Left cardiac atrium (tissue), 4 donors: ENCODE measurements at regions not wholly inside any gene's neighbourhood (a gene's known extent, or its start where the extent isn't known, plus 50 kb on each side); places are given as distances from the start of the nearest gene placed in this dataset.
"Not testable (repeated sequence)": the region's sequence is repeated elsewhere in the genome, so short reads cannot be mapped to it uniquely, and the experiment has no call there.

Experiments
- ATAC-seq, 2 donors: fragments of 200-7000 bp; cut with Tn5 transposase; one replicate each; pipeline ENCODE4 v1.9.1; 2020; ENCODE audit warnings: mild to moderate bottlenecking in 2 of 2, moderate library complexity in 2 of 2
- DNase-seq: peaks from one replicate; pipeline ENCODE4 v3.0.0-alpha.2; 2020
- intact Hi-C, 2 donors: fragments of 100-400 bp; cut with DNase I; formaldehyde crosslinking; loops; one replicate each; pipeline versions ENCODE4 v1.14.1 to v1.15.1; 2022 to 2023
- donor health status: DM: no; HTN: yes; CAD: no.
- donor health status: DM: no; HTN: yes; CAD: no; lungs with severe emphysema.
- donor health status: DM: yes; HTN: yes; CAD: no.
- donor health status: Dilated cardiomyopathy.

DNA sequence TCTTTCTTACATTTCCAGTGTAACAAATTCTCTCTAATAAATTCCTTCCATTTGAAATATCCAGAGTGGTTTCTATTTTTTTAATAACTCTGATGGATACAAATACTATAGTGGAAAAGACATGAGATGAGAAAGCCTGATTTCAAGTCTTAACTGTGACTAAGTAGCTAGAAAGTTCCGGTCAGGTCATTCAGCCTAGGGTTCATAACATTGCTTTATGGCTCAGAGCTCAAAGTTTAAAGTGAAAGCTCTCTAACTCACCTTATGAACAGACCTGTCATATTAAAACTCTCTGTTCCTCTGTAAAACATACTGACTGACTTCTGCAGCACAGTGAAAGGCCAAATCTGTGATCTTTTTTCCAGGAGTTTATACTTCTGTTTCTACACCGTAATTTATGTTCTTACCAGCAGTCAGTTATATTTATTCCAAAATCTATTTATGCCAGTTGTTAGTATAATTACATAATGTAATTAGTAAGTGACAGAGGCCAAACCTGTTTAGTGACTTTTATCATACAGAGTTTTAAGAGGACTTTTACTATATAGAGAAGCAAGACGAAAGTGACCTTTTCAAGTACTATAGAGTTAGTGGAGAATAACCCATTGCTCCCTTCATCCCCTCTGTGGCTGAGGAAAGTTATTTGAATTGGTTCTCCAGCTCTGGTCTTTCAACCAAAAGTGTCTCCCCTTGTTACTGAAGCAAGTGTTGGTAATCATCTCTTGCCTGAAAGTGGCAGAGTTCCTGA, 118.8 kb upstream of the PDE1A start:
- intact Hi-C loops = no loop called here
- ATAC-seq (no peak), DNase-seq (no peak)

DNA sequence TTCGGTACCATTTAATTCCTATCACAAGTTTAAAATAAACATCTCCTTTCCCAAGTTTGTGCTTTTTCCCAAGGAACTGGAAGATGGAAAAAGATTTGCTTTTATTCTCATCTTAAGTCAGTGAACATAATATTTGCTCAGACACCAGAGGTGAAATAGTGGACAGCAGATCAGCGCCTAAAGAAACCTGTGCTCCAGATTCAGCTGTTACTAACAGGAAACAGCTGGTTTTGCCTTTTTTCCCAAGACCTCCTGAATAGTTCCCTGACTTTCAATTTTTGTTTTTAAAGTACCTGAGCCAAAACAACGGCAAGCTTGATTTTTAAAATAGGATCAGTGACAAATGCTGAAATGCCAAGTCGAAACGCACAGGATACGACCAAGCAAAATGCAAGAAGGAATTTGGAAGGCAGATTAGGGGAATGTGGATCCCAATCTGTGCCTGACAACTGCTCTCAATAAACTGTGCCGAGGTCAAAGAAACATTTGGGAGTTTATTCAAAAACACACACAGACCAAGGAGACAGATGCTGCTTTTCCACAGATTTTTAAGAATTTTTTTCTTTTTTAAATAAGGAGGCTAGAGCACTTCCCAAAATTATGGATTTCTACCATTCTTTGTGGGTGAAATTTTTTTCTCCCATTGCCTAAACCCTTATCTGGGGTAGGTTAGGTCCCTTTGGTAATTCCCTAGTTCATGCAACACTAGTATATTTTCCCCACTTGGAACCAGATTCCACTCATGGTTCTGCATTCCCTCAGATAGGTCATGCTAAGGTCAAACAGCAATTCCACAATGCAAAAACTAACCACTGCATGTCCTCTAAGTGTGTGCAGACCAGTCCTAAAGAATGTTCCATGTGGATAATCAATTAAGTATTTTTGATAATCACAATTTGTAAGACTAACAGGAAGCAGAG, 121.5 kb upstream of the PDE1A start:
- DNase-seq (no peak), ATAC-seq (peak; percentile 31 to 86)
- intact Hi-C loops = no loop called here

DNA sequence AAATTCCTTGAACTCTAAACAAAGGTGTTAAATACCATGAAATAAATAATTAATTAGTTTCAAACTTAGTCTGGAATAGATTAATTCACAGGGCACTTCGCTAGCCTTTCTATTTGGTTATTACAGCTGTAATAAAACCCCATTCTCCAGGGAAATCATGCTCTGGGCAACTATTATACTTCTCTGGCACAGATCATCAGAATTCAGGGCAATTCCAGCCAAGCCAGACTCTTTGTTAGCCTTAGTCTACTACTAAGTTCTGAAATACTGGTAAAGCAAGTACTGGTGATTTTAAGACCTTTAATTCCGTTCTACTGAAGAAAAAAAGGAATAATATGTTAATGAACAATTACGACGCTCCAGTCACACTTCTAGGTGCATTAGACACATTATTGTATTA, 123.4 kb upstream of the PDE1A start:
- ATAC-seq = peak in 1 of 2 donors; percentile 41
- intact Hi-C loops = no loop called here
- DNase-seq = no peak

DNA sequence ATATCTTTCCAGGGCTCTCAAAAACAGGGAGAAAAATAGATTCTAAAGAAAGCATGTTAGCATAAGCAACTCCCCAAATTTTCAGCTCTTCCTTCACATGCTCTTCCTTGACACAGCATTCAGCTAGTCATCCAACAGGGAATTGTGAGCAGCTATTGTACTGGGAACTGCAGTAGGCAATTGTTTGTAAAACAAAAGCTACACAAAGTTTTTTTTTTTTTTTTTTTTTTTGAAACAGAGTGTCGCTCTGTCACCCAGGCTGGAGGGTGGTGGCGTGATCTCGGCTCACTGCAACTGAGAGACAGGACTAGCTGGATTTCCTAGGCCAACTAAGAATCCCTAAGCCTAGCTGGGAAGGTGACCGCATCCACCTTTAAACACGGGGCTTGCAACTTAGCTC, 125.4 kb upstream of the PDE1A start:
- ATAC-seq, DNase-seq, intact Hi-C loops: not testable (repeated sequence)

DNA sequence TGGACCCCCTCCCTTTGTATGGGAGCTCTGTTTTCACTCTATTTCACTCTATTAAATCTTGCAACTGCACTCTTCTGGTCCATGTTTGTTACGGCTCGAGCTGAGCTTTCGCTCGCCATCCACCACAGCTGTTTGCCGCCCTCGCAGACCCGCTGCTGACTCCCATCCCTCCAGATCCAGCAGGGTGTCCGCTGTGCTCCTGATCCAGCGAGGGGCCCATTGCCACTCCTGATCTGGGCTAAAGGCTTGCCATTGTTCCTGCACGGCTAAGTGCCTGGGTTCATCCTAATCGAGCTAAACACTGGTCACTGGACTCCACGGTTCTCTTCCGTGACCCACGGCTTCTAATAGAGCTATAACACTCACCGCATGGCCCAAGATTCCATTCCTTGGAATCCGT, 125.9 kb upstream of the PDE1A start:
- ATAC-seq, DNase-seq, intact Hi-C loops: not testable (repeated sequence)

DNA sequence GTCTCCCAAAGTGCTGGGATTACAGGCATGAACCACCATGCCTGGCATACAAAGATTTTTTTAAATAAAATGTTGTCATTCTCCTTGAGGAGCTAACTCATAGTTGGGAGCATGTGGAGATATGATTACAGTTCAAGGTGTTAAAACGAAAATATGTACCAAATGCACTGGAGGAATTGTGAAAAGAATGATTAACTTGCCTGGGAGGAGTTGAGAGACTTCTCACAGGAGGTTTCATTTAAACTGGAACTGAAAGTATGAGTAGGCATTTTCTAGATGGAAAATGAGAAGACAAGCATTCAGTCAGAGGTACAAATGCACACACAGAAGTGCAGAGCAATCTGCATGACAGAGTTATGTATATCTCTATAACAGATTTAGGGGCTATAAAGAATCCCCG, 126.6 kb upstream of the PDE1A start:
- intact Hi-C loops = no loop called here
- ATAC-seq = peak in 1 of 2 donors; percentile 35
- no peak for DNase-seq

DNA sequence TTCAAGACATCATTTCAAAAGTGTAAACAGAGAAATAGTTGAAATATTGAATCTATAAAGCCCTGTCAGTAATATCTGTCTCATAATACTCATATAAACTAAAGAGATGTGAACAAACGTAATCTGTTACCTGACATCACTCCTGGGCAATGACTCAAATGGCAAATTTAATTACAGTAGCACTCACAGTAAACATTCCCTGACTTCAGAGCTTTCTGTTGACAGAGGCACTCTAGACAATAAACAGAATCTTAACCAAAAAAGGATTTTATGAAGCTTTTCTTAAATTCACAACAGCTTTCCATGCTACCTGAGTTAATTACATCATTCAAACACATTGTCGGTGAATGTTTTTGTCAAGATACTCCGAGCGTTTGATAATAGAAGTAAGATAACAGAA, 128.1 kb upstream of the PDE1A start:
- no peak for ATAC-seq
- DNase-seq = no peak
- intact Hi-C loops = no loop called here

DNA sequence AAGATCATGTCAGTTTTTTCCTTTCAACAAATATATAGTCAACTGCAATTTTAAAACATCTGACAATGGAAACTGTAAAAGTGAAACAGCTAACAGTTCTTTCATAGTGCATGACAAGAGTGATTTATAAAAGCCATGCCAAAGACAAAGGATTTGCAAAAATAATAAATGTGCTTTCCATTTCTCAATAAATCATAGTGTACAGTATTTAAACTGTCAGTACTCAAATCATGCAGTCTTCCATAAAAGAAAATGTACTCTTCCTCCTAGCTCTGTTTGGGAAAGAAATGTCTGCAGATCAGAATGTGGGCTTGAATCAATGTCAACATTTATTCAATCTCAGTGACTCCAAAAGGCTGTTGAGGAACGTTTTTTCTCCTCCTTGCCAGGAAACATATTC, 131.7 kb upstream of the PDE1A start:
- no peak for DNase-seq
- no peak for ATAC-seq
- intact Hi-C loops = no loop called here

DNA sequence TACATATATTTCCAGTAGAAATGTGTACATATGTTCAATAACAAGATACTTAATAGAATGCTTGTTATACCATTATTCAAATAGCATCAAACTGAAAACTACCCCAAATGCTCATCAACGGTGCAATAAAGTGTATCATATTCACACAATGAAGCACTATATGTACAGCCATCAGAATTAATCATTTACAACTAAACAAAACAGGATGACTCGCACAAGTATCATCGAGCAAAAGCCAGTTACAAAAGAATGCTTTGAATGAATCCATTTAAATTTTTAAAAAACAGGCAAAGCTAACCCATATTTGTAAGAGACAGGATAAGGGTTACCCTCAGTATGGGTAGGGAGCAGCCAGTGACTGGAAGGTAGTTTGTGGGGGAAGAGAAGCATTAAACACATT, 132.8 kb upstream of the PDE1A start:
- ATAC-seq (no peak), DNase-seq (no peak)
- intact Hi-C loops = no loop called here

DNA sequence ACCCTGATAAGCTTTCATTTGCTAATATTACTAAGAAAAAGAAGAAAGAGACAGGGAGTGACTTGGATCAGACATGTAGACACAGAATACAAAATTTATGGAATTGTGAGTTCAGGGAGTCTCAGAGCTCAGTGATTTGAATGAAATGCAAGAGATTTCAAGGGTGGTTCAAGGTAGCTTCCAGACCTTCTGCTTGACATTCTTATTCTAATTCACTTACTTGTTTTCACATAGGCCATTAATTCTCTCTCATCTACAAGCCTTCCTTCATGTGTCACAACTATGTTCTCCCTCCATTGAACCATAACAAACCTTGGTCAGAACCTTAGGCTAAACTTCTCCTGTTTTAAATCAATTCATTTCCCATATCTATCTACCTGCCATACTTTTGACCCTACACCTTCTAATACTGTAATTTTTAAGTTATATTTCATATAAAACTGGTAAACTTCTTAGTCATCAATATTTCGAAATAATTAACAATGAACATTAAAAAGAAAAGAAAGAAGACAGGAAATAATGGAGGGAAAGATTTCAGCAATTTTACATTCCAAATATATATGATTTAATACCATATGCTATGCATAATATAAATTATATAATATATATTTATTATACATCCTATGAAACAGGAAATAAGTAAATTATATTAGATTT, 139.2 kb upstream of the PDE1A start:
- intact Hi-C loops = no loop called here
- no peak for ATAC-seq
- DNase-seq = no peak

DNA sequence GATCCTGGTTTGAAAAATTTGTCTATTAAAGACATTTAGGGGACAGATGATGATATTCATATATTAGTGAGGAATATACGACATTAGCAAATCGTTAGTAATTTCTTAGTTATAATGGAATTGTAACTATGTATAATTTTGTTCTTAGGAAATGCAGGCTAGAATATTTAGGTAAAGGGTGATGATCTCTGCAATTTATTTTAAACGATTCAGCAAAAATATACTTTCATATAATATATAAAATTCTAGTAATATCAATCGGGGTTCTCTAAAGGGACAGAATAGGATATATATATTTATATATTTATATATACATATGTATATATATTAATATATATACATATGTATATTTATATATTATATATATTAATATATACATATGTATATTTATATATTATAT, 142.5 kb upstream of the DNAJC10 start:
- ATAC-seq (no peak), DNase-seq (no peak)
- intact Hi-C loops = no loop called here

DNA sequence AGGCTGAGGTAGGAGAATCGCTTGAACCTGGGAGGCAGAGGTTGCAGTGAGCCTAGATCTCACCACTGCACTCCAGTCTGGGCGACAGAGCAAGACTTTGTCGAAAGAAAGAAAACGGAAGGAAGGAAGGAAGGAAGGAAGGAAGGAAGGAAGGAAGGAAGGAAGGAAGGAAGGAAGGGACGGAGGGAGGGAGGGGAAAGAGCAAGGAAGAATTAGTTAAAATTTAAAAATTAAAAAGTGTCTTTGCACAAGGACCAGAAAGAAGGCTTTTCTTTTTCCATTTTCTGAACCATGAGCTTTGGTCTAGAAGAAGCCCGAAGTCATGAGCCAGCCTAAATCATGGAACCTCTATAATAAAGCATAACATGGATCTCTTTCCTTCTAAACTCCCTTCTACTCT, 138.2 kb upstream of the DNAJC10 start:
- intact Hi-C loops = no loop called here
- ATAC-seq = no peak
- DNase-seq = no peak

DNA sequence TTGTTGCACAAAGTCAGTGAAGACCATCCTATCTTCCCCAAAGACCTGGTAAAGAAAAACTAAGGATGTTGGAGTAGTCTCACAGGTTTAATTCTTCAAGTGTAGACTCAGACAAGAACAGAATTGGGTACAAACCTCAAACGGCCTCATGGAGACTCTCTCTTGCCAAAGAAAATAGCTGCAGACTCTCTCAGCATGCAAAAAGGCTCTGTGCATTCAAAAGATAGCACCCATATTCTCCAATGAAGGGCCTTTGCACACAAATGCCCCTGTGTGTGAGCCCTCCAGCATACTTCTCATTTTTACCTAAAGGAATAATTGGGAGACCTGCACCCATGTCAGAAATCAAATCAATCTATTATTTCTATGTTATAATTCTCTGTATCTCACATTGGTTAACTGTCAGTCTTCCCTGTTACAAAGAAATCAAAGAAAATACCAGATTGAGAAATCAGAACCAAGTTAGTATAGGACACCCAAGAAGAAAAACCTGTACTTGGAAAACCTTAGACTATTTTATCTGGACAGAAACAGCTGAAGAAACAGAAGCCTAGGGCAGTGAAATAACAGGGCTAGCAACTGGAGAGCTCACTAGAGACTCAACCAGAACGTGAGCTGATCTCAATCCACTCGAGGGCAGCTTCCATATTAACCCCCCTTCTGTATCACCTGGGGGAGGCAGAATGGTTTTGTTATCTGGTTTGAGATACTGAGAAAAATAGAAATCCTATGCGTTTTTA, 134.7 kb upstream of the DNAJC10 start:
- ATAC-seq (no peak), DNase-seq (no peak)
- intact Hi-C loops = no loop called here

DNA sequence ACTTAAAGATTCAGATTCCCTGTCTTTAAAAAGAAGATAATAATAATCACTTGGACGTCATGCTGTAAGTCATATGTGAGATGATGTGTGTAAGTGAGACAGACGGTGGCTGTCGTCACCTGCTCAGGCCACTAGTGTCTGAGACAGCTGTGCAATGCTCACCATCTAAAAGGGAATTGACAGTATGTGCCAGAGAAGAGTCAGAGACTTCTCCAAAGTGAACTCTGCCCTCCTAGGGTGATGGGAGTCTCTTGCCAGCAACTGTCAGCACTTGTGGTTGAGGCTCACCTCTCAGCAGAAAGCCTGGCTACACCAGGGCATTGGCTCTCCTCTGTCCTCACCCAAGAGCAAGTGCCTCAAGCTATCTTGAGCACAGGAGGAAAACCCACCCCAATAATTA, 131.6 kb upstream of the DNAJC10 start:
- intact Hi-C loops = no loop called here
- ATAC-seq = peak; percentile 74 to 88
- no peak for DNase-seq

DNA sequence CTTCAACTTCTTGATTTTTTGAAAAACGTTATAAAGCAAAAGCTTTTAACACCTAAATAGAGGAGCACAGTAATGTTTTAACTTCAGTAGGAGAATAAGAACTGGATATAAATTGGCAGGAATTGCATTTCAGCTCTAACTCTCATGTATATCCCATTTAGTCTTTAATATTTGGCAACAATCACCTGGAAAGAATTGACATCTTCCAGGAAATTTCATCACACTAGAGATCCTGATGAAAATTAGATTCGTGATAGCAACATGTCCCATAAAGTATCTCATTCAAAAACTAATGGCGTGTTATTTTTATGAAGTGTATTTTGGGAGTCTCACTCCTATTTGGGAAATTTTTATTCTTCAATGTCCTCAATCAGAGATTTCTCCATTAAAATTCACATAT, 131.1 kb upstream of the DNAJC10 start:
- intact Hi-C loops = no loop called here
- DNase-seq (no peak), ATAC-seq (no peak)

DNA sequence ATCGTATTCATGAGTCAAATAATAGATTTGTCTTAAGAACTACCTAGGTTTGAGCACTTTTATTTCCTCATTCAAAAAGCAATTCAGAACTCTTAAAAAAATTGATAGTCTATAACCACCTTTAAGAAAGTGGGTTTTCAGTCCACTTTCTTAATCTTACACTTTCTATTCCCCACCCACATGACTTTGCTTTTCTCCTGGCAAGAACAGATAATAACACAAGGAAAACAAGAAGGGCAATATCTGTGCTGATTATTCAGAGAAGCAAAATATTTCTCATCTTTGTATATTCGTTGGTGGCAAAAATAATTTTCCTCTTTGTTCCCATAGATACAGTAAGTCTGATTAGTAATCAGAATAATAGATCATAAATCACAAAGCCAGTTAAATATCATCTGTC, 130.6 kb upstream of the DNAJC10 start:
- intact Hi-C loops = no loop called here
- ATAC-seq (no peak), DNase-seq (no peak)

DNA sequence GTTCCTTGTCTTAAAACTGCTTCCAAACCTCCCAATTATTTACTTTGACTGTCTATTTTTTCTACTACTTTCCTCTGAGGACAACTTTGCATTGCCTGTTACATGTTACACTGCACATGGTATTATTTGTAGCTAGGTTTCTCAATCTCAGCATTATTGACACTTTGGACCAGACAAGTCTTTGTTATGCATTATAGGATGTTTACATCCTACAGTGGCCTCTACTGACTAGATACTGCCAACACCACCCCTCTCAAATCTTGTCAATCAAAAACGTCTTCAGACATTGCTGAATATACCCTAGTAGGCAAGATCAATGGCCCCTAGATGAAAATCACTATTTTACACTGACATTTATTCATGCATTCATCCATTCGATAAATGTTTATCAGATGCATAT, 129.6 kb upstream of the DNAJC10 start:
- intact Hi-C loops = no loop called here
- no peak for ATAC-seq
- no peak for DNase-seq

DNA sequence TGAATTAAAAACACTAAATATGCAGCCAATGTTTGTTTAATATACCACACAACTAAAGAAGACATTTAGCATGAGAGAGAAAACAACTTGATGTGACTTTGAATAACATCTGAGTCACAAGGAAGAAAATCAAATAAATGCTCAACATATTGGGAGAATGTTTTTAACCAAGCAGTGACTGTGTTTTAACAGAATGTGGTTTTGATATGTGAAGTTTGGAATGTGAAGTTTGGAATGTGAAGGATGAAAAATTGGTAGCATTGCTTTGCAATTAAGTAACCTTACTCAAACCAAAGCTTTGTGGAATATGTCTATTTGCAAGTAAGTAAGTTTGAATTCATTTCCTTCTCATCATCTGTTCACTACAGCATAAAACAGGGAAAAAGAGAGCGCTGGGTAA, 128.2 kb upstream of the DNAJC10 start:
- no peak for DNase-seq
- intact Hi-C loops = no loop called here

DNA sequence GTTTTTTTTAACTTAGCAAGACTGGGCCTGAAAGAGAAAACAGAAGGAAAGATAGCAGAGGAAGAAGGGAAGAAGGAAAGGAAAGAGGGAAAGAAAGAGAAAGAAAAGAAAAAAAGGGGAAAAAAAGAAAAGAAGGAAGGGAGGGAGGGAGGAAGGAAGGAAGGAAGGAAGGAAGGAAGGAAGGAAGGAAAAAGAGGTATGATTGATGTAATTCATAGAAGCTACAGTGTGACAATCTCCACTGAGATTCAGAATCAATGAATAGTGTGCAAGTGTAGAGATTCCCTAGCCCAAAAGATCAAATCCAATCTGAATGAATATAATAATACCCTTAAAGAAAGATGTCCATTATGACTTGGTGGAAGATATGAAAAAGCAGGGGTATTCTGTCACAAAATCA, 126.9 kb upstream of the DNAJC10 start:
- DNase-seq (no peak), ATAC-seq (no peak)
- intact Hi-C loops = no loop called here

More for the DNA sequence above, 128.2 kb upstream of the DNAJC10 start:
- no peak for ATAC-seq

DNA sequence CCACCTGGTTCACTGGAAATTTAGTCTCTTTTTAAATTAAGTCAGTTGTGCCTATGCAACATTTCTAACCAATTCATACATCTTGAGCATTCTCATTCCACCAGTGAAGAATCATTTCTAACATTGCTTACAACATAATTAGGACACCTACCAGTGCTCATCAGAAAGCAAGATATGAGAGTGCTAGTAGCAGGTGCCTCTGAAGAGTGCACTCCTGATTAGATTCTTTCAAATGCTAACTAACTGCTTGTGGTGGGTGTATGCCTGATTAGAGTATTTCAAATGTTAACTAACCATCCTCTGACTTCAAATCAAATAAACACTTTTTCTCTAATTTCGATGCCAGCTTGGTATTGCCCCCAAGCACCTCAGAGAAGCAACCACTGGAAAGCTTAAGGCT, 124.3 kb upstream of the DNAJC10 start:
- DNase-seq (no peak), ATAC-seq (no peak)

More for the DNA sequence above, 124.3 kb upstream of the DNAJC10 start:
- intact Hi-C loops = no loop called here
